ENCODE measurements at regions not wholly inside any gene's neighbourhood (a gene's known extent, or its start where the extent isn't known, plus 50 kb on each side); places are given as distances from the start of the nearest gene placed in this dataset.
"Not testable (repeated sequence)": the region's sequence is repeated elsewhere in the genome, so short reads cannot be mapped to it uniquely, and the experiment has no call there.

DNA sequence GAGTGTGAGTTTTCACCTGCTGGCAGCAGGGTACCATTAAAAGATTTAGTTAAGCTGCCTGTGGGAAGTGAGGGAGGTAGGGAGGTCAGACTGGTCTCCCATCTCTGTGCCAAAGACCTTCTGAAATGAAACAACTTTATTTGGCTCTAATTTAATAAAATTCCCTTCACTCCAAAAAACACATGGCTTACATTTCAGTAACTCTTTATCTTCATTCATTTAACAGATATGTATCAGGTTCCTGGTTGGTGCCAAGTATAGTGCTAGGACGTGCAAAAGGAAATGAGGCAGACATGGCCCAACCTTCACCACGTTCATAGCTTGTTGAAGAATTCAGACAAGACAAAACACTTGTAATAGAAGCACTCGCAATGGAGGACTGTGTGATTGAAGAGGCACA lies 282.3 kb downstream of the SEC16B start:
- Histone ChIP-seq H3K4me3 (no peak overlapping the region), H3K27me3 (replicated peaks; ENCODE audit: insufficient read depth) (no peaks in the 10 kb centered on the region), H3K27ac (no peak overlapping the region), H3K36me3 (no peaks in the 10 kb centered on the region), H3K4me1 (replicated peaks) (no peaks in the 10 kb centered on the region), H3K9me3 (no peaks in the 10 kb centered on the region)
- intact Hi-C loops (cut with DNase I) = no loop called here
- DNase-seq (ENCODE audit: low spot score) = no peak
- WGBS = 45% methylated on average over 3 of the region's 3 CpGs
- TF ChIP-seq POLR2AphosphoS5 (IDR thresholded peaks at IDR 0.05) (no peak), POLR2A (IDR thresholded peaks at IDR 0.05) (no peak)
- TF ChIP-seq, protein P1, sequence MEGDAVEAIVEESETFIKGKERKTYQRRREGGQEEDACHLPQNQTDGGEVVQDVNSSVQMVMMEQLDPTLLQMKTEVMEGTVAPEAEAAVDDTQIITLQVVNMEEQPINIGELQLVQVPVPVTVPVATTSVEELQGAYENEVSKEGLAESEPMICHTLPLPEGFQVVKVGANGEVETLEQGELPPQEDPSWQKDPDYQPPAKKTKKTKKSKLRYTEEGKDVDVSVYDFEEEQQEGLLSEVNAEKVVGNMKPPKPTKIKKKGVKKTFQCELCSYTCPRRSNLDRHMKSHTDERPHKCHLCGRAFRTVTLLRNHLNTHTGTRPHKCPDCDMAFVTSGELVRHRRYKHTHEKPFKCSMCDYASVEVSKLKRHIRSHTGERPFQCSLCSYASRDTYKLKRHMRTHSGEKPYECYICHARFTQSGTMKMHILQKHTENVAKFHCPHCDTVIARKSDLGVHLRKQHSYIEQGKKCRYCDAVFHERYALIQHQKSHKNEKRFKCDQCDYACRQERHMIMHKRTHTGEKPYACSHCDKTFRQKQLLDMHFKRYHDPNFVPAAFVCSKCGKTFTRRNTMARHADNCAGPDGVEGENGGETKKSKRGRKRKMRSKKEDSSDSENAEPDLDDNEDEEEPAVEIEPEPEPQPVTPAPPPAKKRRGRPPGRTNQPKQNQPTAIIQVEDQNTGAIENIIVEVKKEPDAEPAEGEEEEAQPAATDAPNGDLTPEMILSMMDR (IDR thresholded peaks at IDR 0.05) = no peak

DNA sequence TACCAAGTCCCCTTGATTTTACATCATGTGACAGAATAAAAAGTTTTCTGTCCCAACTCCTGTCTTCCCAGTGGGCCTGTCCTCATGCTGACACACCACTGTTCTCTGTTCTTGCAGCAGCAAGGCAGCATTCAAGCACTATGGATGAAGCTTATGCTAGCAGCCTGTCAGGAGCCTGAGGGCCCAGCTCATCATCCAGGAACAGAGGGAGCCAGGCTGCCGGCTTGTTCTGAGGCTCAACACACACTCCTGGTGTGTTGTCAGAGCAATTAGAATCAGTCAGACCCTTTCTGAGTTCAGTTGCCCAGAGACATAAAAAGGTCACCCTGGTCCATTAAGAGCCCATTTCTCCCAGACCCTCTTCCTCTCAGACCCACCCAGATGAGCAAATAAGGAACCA lies 282.9 kb downstream of the SEC16B start:
- no peaks in the 10 kb centered on the region for H3K9me3 ChIP-seq
- H3K4me3 ChIP-seq = no peak overlapping the region
- TF ChIP-seq POLR2A (IDR thresholded peaks at IDR 0.05) (no peak), POLR2AphosphoS5 (IDR thresholded peaks at IDR 0.05) (no peak)
- TF ChIP-seq, protein P1 (IDR thresholded peaks at IDR 0.05) = no peak
- H3K27ac ChIP-seq = no peak overlapping the region
- H3K36me3 ChIP-seq = no peaks in the 10 kb centered on the region
- no peaks in the 10 kb centered on the region for H3K4me1 ChIP-seq (replicated peaks)
- DNase-seq (ENCODE audit: low spot score) = no peak
- intact Hi-C loops (cut with DNase I) = no loop called here
- 15% methylated on average over 1 of the region's 1 CpG for WGBS
- H3K27me3 ChIP-seq (replicated peaks; ENCODE audit: insufficient read depth) = no peaks in the 10 kb centered on the region

DNA sequence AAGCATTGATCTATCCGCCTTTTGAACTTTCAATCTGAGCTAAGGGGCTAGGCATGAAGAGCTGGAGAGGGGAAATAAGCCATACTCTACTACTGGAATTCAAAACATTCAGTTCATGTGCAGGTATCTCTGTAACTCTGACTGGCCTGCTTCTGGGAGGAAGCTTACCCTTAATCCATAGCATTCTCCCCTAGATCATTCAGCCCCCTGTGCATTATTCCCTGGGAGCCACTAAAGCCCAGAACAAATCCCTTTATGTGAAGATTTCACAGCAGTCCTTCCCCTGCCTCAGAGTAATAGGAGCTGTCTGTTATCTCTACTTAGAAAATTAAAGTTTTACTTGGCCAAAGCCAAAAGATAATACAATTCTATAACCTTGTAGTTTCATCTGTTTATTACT lies 300.7 kb downstream of the SEC16B start:
- H3K9me3 ChIP-seq = no peaks in the 10 kb centered on the region
- H3K4me3 ChIP-seq = no peak overlapping the region
- intact Hi-C loops (cut with DNase I) = no loop called here
- H3K27ac ChIP-seq = no peak overlapping the region
- H3K36me3 ChIP-seq = no peaks in the 10 kb centered on the region
- no peak for TF ChIP-seq POLR2A (IDR thresholded peaks at IDR 0.05)
- TF ChIP-seq POLR2AphosphoS5 (IDR thresholded peaks at IDR 0.05) = no peak
- TF ChIP-seq, protein P1 (IDR thresholded peaks at IDR 0.05) = no peak
- H3K27me3 ChIP-seq (replicated peaks; ENCODE audit: insufficient read depth) = no peaks in the 10 kb centered on the region
- no peaks in the 10 kb centered on the region for H3K4me1 ChIP-seq (replicated peaks)
- DNase-seq (ENCODE audit: low spot score) = no peak
- 88% methylated on average over 1 of the region's 1 CpG for WGBS

DNA sequence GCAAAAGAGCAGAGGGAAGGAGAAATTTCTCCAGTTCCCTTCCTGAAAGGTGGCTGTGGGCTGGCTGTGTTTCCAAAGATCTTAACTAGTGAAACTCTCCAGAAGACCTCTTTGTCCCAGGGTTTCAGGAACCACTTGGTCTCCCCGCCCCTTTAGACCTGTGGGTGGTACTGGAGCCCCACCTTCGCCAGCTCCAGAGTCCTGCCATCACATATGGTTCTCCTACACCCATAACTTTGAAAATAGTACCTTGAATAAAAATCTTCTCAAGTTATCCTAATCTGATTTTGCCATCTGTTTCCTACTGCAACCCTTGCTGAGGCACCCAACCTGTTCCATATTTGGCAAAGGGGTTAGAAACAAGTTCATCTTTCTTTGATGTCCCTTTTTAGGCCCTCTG lies 303.9 kb downstream of the SEC16B start:
- Histone ChIP-seq H3K4me3 (no peak overlapping the region), H3K4me1 (replicated peaks) (no peaks in the 10 kb centered on the region), H3K27me3 (replicated peaks; ENCODE audit: insufficient read depth) (no peaks in the 10 kb centered on the region), H3K27ac (no peak overlapping the region), H3K36me3 (no peaks in the 10 kb centered on the region), H3K9me3 (no peaks in the 10 kb centered on the region)
- WGBS = 71% methylated on average over 2 of the region's 2 CpGs
- DNase-seq (ENCODE audit: low spot score) = no peak
- no peak for TF ChIP-seq POLR2AphosphoS5 (IDR thresholded peaks at IDR 0.05)
- intact Hi-C loops (cut with DNase I) = no loop called here

GRCh38 chr1:177664742-177665141 lies 305.1 kb downstream of the SEC16B start:
- not testable (repeated sequence) for H3K9me3 ChIP-seq
- WGBS = 68% methylated on average over 4 of the region's 4 CpGs

DNA sequence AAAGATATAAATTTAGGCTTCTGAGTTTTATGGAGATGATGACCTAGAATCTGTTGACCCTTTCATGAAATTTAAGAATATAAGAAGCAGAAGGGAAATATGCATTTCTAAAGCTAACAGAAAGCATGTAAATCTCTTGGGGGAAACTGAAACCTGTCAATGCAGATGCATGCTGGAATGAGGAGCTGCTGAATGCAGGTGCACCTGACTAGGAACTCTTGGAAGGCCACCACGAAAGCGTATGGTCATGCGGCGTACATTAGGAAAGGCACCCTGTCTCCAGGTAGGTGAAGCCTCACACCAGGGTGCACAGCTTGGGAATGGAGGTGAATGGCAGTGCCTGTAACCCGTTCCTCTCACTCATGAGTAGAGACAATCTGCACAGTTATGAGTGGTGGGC lies 309.7 kb downstream of the SEC16B start:
- H3K27me3 ChIP-seq (replicated peaks; ENCODE audit: insufficient read depth) = no peaks in the 10 kb centered on the region
- DNase-seq (ENCODE audit: low spot score) = no peak
- 97% methylated on average over 5 of the region's 5 CpGs for WGBS
- TF ChIP-seq, protein P1 (IDR thresholded peaks at IDR 0.05) = no peak
- TF ChIP-seq POLR2A (IDR thresholded peaks at IDR 0.05) (no peak), POLR2AphosphoS5 (IDR thresholded peaks at IDR 0.05) (no peak)
- no peaks in the 10 kb centered on the region for H3K36me3 ChIP-seq
- H3K4me1 ChIP-seq (replicated peaks) = no peaks in the 10 kb centered on the region
- intact Hi-C loops (cut with DNase I) = no loop called here
- no peak overlapping the region for H3K4me3 ChIP-seq
- H3K27ac ChIP-seq = no peak overlapping the region
- H3K9me3 ChIP-seq = no peaks in the 10 kb centered on the region

More at GRCh38 chr1:177664742-177665141, 305.1 kb downstream of the SEC16B start:
- H3K4me3 ChIP-seq; H3K36me3 ChIP-seq; H3K4me1 ChIP-seq (replicated peaks); DNase-seq (ENCODE audit: low spot score); H3K27ac ChIP-seq; intact Hi-C loops (cut with DNase I); H3K27me3 ChIP-seq (replicated peaks; ENCODE audit: insufficient read depth): not testable (repeated sequence)
